ENCODE measurements at regions not wholly inside any gene's neighbourhood (a gene's known extent, or its start where the extent isn't known, plus 50 kb on each side); places are given as distances from the start of the nearest gene placed in this dataset.

DNA sequence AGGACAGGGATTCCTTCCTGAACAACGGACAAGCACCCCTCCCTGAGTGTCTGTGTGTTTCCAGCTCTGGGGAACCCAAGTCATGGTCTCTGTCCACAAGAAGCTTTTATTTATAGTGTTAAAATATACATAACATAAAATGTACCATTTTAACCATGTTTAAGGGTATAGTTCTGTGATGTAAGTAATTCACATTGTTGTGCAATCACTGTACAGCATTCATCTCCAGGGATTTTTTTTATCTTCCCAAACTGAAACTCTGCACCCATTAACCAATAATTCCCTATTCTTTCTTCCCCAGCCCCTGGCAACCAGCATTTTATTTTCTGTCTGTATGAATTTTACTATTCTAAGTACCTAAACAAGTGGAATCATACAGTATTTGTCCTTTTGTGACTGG is 84.2 kb downstream of the FOXF2 start:
- TF ChIP-seq EP300 (IDR thresholded peaks at IDR 0.05; ENCODE audit: low read depth) (no peak), POLR2A (IDR thresholded peaks at IDR 0.05) (no peak), POLR2AphosphoS5 (IDR thresholded peaks at IDR 0.05) (no peak)
- TF ChIP-seq, protein P1, sequence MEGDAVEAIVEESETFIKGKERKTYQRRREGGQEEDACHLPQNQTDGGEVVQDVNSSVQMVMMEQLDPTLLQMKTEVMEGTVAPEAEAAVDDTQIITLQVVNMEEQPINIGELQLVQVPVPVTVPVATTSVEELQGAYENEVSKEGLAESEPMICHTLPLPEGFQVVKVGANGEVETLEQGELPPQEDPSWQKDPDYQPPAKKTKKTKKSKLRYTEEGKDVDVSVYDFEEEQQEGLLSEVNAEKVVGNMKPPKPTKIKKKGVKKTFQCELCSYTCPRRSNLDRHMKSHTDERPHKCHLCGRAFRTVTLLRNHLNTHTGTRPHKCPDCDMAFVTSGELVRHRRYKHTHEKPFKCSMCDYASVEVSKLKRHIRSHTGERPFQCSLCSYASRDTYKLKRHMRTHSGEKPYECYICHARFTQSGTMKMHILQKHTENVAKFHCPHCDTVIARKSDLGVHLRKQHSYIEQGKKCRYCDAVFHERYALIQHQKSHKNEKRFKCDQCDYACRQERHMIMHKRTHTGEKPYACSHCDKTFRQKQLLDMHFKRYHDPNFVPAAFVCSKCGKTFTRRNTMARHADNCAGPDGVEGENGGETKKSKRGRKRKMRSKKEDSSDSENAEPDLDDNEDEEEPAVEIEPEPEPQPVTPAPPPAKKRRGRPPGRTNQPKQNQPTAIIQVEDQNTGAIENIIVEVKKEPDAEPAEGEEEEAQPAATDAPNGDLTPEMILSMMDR (IDR thresholded peaks at IDR 0.05) = no peak
